Right lobe of liver (tissue), 6 donors: ENCODE measurements at regions not wholly inside any gene's neighbourhood (a gene's known extent, or its start where the extent isn't known, plus 50 kb on each side); places are given as distances from the start of the nearest gene placed in this dataset.

Experiments used
- ATAC-seq, 4 donors: fragments of 200-7000 bp; cut with Tn5 transposase; one replicate each; pipeline ENCODE4 v1.9.1; 2020; ENCODE audit warnings: mild to moderate bottlenecking in 4 of 4, moderate library complexity in 4 of 4
- DNase-seq, 3 donors: peaks; one replicate each; pipeline ENCODE4 v3.0.0-alpha.2; 2020
- H3K27ac ChIP-seq, 3 donors: fragments of 200-600 bp; one replicate each; pipeline ENCODE4 v1.8.0; 2022
- H3K27me3 ChIP-seq, 2 donors: fragments of 200-600 bp; one replicate each; pipeline ENCODE4 v1.8.0; 2022
- H3K36me3 ChIP-seq, 4 donors: fragments of 200-600 bp; sonication (generic) in 1 of 4; one replicate each; pipeline versions ENCODE4 v1.5.1 to v1.8.0; 2017 to 2022; ENCODE audit warnings: control low read depth in 1 of 4
- H3K4me1 ChIP-seq, 4 donors: fragments of 200-600 bp; sonication (generic) in 1 of 4; one replicate each; pipeline versions ENCODE4 v1.5.1 to v1.8.0; 2017 to 2022; ENCODE audit warnings: control low read depth in 1 of 4
- H3K4me3 ChIP-seq, 3 donors: fragments of 200-600 bp; one replicate each; pipeline ENCODE4 v1.8.0; 2022
- H3K9me3 ChIP-seq, 4 donors: fragments of 200-600 bp; sonication (generic) in 1 of 4; one replicate each; pipeline versions ENCODE4 v1.5.1 to v1.8.0; 2017 to 2022; ENCODE audit warnings: control low read depth in 1 of 4
- POLR2A ChIP-seq: fragments of 450-650 bp; IDR thresholded peaks from one replicate; pipeline ENCODE4 v1.6.1; 2017; ENCODE audit warnings: antibody characterized with exemption, mild to moderate bottlenecking
- WGBS: methylation state at CpG from one replicate; pipeline ENCODE4 v1.1.6; 2018; ENCODE audit warnings: low coverage, low lambda C conversion rate; ENCODE audit not compliant: insufficient coverage; ENCODE audit errors: missing lambda C conversion rate; 5-methylcytosine and 5-hydroxymethylcytosine counted together
- intact Hi-C, 2 donors: fragments of 100-400 bp; cut with DNase I; formaldehyde crosslinking; loops; one replicate each; pipeline versions ENCODE4 v1.11.2 to v1.14.1; 2022
- TF ChIP-seq, protein P1 (sequence below), 4 donors: fragments of 200-600 bp in 3 of 4; fragments of 450-650 bp in 1 of 4; IDR thresholded peaks; one replicate each; pipeline versions ENCODE4 v1.5.1 to v1.8.0; 2016 to 2022; ENCODE audit warnings: antibody characterized with exemption in 4 of 4, mild to moderate bottlenecking in 2 of 4
- donor health status: DM: no; HTN: yes; CAD: no.
- donor health status: DM: no; HTN: no; CAD: no.
- donor health status: DM: no; HTN: no; CAD: no.
- donor health status: DM: no; HTN: yes; CAD: no.
- donor health status: DM: no; HTN: yes; CAD: no.

DNA sequence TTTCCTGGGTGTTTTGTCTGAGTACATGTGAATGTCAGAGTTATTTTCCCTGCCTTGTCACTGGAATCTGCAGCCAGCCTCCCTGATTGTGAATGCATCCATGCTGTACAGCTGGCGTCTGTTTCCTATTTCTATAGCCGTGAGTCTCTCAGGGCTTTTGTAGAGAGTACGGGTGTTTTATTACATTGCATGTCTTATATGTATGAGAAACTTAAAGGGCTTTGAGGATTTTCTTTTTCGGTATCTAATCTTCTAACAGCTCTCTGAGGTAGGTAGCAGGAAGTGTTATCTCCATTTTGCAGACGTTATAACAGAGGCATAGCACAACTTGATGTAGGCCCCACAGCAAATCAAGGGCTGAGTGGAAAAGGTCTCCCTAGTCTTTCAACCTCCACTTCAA is 272.9 kb downstream of the PRL start:
- no peaks in the 10 kb centered on the region for H3K9me3 ChIP-seq
- no peak for DNase-seq
- no peaks in the 10 kb centered on the region for H3K4me1 ChIP-seq
- no peaks in the 10 kb centered on the region for H3K36me3 ChIP-seq
- TF ChIP-seq POLR2A, result no peak
- TF ChIP-seq, protein P1, sequence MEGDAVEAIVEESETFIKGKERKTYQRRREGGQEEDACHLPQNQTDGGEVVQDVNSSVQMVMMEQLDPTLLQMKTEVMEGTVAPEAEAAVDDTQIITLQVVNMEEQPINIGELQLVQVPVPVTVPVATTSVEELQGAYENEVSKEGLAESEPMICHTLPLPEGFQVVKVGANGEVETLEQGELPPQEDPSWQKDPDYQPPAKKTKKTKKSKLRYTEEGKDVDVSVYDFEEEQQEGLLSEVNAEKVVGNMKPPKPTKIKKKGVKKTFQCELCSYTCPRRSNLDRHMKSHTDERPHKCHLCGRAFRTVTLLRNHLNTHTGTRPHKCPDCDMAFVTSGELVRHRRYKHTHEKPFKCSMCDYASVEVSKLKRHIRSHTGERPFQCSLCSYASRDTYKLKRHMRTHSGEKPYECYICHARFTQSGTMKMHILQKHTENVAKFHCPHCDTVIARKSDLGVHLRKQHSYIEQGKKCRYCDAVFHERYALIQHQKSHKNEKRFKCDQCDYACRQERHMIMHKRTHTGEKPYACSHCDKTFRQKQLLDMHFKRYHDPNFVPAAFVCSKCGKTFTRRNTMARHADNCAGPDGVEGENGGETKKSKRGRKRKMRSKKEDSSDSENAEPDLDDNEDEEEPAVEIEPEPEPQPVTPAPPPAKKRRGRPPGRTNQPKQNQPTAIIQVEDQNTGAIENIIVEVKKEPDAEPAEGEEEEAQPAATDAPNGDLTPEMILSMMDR (IDR thresholded peaks at IDR 0.05), result no peak
- no peak for ATAC-seq
- intact Hi-C loops, result no loop called here
- no peak overlapping the region for H3K4me3 ChIP-seq
- WGBS, result 55% methylated on average over 5 of the region's 5 CpGs
- H3K27ac ChIP-seq, result no peak overlapping the region
- no peaks in the 10 kb centered on the region for H3K27me3 ChIP-seq

DNA sequence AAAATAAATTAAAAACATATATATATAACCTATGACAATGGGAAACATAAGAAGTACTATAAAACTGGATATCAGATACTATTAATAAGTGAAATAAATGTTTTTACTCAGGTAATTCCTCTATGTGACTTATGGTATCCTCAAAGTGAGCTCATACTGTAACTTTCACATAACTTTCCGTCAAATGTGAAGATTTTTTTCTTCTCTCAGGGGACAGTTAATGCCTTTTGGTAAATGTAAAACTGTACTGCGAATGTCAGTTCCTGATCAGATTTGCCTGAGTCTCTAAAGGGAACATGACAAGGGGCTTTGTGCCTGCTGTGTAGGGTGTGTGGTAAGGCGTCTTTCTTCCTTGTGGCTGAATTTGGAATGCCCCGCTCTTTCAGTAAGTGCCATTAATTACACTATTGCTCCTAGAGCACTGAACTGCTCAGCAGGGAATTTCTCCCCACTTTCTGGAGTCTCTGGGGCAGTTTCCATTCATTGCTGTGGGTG is 271.8 kb downstream of the PRL start:
- Histone ChIP-seq H3K4me1 (no peaks in the 10 kb centered on the region), H3K27ac (no peak overlapping the region), H3K36me3 (no peaks in the 10 kb centered on the region), H3K27me3 (no peaks in the 10 kb centered on the region), H3K4me3 (no peak overlapping the region), H3K9me3 (no peaks in the 10 kb centered on the region)
- intact Hi-C loops, result no loop called here
- DNase-seq, result no peak
- ATAC-seq, result no peak
- TF ChIP-seq, protein P1 (IDR thresholded peaks at IDR 0.05), result no peak
- TF ChIP-seq POLR2A, result no peak
- WGBS, result 81% methylated on average over 4 of the region's 4 CpGs

DNA sequence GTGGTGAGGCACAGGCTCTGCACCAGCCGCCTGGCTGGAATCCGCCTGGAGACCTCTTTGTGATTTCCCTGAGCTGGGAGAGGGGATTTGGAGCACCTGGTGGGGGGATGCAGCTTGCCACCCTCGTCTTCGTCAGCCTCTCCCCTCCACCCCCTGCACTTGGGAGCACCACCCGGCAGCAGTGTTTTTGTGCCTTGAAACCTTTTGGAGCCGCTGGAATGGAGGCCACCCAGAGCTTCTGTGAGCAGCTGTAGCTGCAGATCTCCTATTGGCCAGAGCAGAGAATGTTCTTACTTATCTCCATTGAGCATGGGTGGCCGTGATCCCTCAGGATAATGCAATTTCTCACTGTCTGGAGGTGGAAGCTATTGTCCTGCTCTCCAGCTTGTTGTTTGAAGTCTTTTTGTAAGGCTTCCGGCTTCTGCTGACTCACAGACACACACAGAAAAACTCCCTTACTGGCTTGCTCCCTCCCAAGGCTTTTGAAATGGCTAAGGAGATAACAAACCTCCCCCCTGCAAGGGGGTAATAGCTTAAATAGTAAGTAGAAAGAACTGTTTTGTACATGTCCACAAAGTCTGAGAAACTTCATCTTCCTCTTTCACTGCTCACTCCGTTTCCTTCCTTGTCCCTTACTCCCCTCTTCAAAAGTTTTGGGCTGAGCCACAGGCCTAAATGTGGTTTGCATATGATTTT is 271.2 kb downstream of the PRL start:
- no peaks in the 10 kb centered on the region for H3K27me3 ChIP-seq
- H3K27ac ChIP-seq, result no peak overlapping the region
- no peaks in the 10 kb centered on the region for H3K9me3 ChIP-seq
- peak in 3 of 4 donors; percentile 19 to 62 (median 28) for ATAC-seq
- no peak for DNase-seq
- intact Hi-C loops, result no loop called here
- H3K4me1 ChIP-seq, result no peaks in the 10 kb centered on the region
- no peaks in the 10 kb centered on the region for H3K36me3 ChIP-seq
- TF ChIP-seq, protein P1 (IDR thresholded peaks at IDR 0.05), result no peak
- no peak for TF ChIP-seq POLR2A
- 26% methylated on average over 4 of the region's 9 CpGs for WGBS
- no peak overlapping the region for H3K4me3 ChIP-seq

DNA sequence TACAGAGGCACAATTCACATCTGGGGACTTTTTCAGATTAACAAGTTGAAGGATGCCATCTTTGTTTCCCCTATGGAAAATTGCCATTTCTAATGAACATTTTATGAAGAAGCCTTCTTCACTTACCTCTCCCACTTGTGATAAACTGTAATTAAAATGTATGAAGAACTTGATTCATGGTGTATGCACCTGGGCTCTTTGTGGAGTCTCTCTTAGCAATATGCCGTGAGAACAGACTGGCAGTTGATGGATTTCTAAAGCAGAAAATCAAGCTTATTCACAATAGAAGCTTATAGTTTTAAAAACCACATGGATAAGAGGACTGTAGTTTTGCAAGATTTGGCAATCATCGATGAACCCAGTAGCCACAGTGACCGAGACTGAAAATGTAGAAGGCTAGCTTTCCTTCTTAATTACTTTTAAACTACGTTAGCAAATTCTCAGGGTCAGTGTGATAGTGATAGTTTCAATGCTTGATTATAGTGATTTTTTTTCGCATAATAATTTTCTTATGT is 270.6 kb downstream of the PRL start:
- ATAC-seq, result no peak

More for the DNA sequence above, 270.6 kb downstream of the PRL start:
- intact Hi-C loops, result no loop called here
- H3K27ac ChIP-seq, result no peak overlapping the region
- H3K4me3 ChIP-seq, result no peak overlapping the region
- WGBS, result 58% methylated on average over 5 of the region's 5 CpGs
- TF ChIP-seq, protein P1 (IDR thresholded peaks at IDR 0.05), result no peak
- TF ChIP-seq POLR2A, result no peak
- H3K9me3 ChIP-seq, result no peaks in the 10 kb centered on the region
- no peaks in the 10 kb centered on the region for H3K27me3 ChIP-seq
- H3K36me3 ChIP-seq, result no peaks in the 10 kb centered on the region
- no peak for DNase-seq
- H3K4me1 ChIP-seq, result no peaks in the 10 kb centered on the region
